BE2C (cell line): ENCODE measurements at regions not wholly inside any gene's neighbourhood (a gene's known extent, or its start where the extent isn't known, plus 50 kb on each side); places are given as distances from the start of the nearest gene placed in this dataset.
"Not testable (repeated sequence)": the region's sequence is repeated elsewhere in the genome, so short reads cannot be mapped to it uniquely, and the experiment has no call there.

ENCODE experiments used
- DNase-seq: peaks from one replicate; pipeline ENCODE4 v3.0.0-alpha.2; 2020
- H3K27me3 ChIP-seq: fragments of 250-450 bp; sonication (Bioruptor Pico); 2 replicates; pipeline ENCODE4 v1.5.1; 2020; ENCODE audit warnings: mild to moderate bottlenecking
- H3K36me3 ChIP-seq: fragments of 250-450 bp; sonication (Bioruptor Pico); 2 replicates; pipeline ENCODE4 v1.5.1; 2020; ENCODE audit warnings: mild to moderate bottlenecking
- H3K4me1 ChIP-seq: fragments of 250-450 bp; sonication (Bioruptor Pico); 2 replicates; pipeline ENCODE4 v1.5.1; 2020
- H3K4me3 ChIP-seq: 2 replicates; pipeline ENCODE4 v1.5.1; 2011; ENCODE audit warnings: low read depth, low read length
- H3K9me3 ChIP-seq: fragments of 250-450 bp; sonication (Bioruptor Pico); 2 replicates; pipeline ENCODE4 v1.5.1; 2020
- TF ChIP-seq, protein P1 (sequence below): IDR thresholded peaks from 2 replicates; pipeline ENCODE4 v1.5.1; 2012; ENCODE audit warnings: mild to moderate bottlenecking, low read depth, low read length

DNA sequence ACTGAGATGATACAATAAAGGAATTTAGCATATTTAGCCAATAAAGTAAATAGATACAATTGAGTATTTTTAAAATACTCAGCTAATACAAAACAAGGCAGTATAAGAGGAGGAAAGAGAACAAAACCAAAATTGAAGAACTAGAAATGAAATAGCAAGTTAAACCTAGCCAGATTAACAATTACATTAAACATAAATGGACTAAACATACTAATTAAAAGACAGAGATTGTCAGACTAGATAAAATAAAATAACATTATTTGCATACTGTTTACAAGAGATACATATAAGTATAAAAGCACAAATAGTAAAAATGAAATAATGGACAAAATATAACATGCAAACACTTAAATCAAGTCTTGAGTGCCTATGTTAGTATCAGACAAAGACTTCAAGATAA lies 517.7 kb upstream of the PHF14 start:
- H3K27me3 ChIP-seq: no peaks in the 10 kb centered on the region

DNA sequence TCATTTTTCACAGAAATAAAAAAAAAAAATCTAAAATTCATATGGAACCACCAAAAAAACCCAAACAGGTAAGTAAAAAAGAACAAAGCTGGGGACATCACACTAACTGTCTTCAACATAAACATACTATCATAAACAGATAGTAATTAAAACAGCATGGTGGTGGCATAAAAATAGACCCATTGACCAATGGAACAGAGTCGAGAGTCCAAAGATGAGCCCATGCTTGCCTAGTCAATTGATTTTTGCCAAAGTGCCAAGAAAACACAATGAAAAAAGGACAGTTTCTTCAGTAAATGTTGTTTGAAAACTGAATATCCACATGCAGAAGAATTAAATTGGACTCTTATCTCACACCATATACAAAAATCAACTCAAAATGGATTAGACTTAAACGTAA lies 513.2 kb upstream of the PHF14 start:
- Histone ChIP-seq H3K4me1 (no peaks in the 10 kb centered on the region), H3K4me3 (no peak overlapping the region), H3K27me3 (no peaks in the 10 kb centered on the region), H3K36me3 (no peaks in the 10 kb centered on the region), H3K9me3 (no peaks in the 10 kb centered on the region)
- no peak for DNase-seq
- TF ChIP-seq, protein P1, sequence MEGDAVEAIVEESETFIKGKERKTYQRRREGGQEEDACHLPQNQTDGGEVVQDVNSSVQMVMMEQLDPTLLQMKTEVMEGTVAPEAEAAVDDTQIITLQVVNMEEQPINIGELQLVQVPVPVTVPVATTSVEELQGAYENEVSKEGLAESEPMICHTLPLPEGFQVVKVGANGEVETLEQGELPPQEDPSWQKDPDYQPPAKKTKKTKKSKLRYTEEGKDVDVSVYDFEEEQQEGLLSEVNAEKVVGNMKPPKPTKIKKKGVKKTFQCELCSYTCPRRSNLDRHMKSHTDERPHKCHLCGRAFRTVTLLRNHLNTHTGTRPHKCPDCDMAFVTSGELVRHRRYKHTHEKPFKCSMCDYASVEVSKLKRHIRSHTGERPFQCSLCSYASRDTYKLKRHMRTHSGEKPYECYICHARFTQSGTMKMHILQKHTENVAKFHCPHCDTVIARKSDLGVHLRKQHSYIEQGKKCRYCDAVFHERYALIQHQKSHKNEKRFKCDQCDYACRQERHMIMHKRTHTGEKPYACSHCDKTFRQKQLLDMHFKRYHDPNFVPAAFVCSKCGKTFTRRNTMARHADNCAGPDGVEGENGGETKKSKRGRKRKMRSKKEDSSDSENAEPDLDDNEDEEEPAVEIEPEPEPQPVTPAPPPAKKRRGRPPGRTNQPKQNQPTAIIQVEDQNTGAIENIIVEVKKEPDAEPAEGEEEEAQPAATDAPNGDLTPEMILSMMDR: no peak

More for the DNA sequence above, 517.7 kb upstream of the PHF14 start:
- TF ChIP-seq, protein P1: no peak
- no peak overlapping the region for H3K4me3 ChIP-seq
- DNase-seq: no peak
- no peaks in the 10 kb centered on the region for H3K36me3 ChIP-seq
- H3K9me3 ChIP-seq: no peaks in the 10 kb centered on the region
- no peaks in the 10 kb centered on the region for H3K4me1 ChIP-seq

DNA sequence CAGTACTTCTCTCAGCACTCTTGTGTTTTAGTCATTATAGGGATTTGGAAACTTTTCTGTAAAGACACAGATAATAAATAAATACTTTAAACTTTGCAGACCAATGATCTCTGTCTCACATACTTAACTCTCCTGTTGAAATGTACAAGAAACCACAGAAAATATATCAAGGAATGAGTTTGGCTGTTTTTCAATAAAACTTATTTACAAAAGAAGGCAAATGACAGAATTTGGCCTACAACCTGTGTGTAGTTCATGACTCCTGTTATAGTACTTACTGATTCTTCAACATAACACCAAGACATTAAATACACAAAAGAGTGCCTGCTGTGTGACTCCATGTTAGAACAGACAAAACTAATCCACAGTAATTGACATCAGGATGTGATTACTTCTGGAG lies 510.0 kb upstream of the PHF14 start:
- DNase-seq: no peak
- peaks cover 3% of the 10 kb centered on the region; the same call in 1 of the 2 replicates for H3K4me1 ChIP-seq
- H3K36me3 ChIP-seq: no peaks in the 10 kb centered on the region
- no peaks in the 10 kb centered on the region for H3K27me3 ChIP-seq
- no peaks in the 10 kb centered on the region for H3K9me3 ChIP-seq
- TF ChIP-seq, protein P1: no peak
- H3K4me3 ChIP-seq: no peak overlapping the region

- H3K9me3 ChIP-seq, H3K4me1 ChIP-seq, DNase-seq, H3K36me3 ChIP-seq, H3K27me3 ChIP-seq, H3K4me3 ChIP-seq: not testable (repeated sequence)
These were observed 508.1 kb upstream of the PHF14 start for GRCh38 chr7:10465536-10465935.

DNA sequence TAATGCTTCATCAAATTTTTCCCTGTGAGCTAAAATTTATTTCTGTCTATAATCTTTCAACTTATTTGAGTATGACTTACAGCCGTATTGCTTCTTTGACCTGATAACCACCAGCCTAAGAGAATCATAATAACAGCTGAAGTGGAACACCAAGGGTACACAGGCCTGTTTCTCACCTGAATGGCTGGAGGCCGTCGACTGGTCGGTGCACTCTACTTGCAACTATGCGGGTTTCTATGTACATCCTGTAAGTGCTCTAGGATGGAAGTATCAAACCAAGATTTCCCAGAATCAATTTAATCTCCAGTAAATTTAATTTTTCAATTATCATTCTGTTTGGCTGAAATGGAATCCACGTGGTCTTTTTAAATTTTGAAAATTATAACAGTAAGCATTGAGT lies 504.8 kb upstream of the PHF14 start:
- Histone ChIP-seq H3K27me3 (no peaks in the 10 kb centered on the region), H3K36me3 (no peaks in the 10 kb centered on the region), H3K4me3 (no peak overlapping the region), H3K4me1 (peaks cover 12% of the 10 kb centered on the region), H3K9me3 (no peaks in the 10 kb centered on the region)
- DNase-seq: no peak
- TF ChIP-seq, protein P1: no peak

- Histone ChIP-seq H3K27me3 (no peaks in the 10 kb centered on the region), H3K9me3 (no peaks in the 10 kb centered on the region), H3K4me1 (peaks cover 12% of the 10 kb centered on the region), H3K36me3 (no peaks in the 10 kb centered on the region), H3K4me3 (no peak overlapping the region)
- TF ChIP-seq, protein P1: no peak
- no peak for DNase-seq
These were observed 504.2 kb upstream of the PHF14 start for GRCh38 chr7:10469476-10469875.
